ENCODE measurements at regions not wholly inside any gene's neighbourhood (a gene's known extent, or its start where the extent isn't known, plus 50 kb on each side); places are given as distances from the start of the nearest gene placed in this dataset.

DNA sequence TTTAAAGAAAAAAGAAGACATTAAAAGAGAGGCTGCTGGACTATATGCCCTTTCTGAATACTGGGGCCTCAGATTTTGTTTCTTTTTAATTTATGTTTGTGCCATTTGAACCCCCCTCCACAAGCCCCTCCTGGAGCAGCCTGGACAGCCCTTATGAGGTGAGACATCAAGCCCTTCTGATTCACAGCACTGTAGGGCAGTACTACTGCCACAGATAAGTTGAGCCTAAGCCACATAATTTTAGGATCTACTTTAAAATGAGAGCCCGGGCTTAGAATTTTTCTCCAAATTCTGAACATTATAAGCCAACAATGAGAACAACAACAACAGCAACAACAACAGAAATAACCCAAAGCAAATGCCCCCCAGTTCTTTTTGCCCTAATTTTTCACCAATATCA is 256.9 kb upstream of the SALL1 start:
- FAIRE-seq = no peak

DNA sequence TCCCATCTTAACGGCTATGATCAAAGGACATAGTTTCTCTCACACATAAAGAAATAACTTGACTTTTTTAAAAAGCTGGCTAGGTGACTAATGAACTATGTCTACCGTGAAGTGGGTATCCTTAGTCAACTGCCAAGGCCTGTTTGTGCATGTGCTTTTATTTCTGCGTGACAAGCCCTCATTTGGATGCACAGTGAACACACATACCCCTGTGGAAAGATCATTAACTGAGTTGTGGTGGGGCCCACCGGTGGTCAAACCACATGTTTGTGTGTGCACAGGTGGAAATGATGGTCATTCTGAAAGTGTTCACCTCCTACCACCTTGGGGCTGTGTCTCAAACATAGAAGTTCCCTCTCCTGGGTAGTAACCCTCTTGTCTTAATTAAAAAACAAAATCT is 256.1 kb upstream of the SALL1 start:
- no peak for FAIRE-seq

DNA sequence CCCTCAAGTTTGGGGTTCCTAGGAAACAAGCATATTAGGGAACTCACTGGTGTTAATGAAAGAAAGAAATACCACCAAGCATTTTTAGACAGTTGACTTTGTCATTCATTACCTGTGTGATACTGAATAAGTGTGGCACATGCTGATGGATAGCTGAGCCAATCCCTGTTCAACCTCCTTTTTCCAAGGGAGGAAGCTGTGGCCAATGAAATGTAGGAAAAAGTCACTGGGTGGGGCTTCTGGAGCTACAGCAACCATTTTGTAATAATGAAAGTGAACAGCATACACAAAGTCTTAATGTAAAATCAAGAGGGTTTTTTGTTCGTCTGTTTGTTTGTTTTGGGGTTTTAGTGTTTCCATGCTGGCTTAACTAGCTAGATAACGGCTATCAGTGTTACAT is 254.3 kb upstream of the SALL1 start:
- no peak for FAIRE-seq

DNA sequence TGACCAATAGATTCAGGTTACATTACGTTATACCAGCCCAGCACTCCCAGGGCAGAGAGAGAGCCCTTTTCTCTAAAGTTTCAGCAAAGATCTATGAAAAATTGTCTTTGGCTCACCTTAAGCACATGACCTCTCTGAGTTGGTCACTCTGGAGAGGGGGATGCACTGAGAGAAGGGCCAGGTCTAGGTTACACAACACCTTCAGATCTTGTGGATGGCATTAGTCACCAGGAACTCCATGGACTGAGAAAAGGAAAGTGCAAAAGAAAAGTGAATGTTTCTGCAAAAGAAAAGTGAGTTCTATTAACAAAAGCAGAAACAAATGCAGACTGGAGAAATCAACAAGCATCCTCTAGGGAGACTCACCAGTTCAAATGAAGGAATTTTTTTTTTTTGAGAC is 253.3 kb upstream of the SALL1 start:
- no peak for FAIRE-seq

DNA sequence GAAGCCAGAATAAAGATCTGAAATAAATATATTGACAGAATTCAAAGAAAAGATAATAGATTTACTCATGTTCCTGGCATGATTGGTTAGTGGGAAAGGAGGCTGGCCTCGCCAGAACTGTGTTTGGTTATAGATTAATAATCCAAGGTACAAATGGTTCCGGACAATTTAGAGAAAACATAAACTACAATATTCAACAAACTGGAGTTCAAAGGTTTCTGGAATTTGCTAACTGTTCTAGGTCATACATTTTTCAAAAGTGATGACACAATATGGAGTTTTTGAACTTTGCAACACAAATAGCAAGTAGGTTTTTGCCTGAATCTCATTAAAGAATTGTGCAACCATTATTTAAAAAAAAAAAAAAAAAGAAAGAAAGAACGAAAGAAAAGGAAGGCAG is 251.7 kb upstream of the SALL1 start:
- no peak for FAIRE-seq

DNA sequence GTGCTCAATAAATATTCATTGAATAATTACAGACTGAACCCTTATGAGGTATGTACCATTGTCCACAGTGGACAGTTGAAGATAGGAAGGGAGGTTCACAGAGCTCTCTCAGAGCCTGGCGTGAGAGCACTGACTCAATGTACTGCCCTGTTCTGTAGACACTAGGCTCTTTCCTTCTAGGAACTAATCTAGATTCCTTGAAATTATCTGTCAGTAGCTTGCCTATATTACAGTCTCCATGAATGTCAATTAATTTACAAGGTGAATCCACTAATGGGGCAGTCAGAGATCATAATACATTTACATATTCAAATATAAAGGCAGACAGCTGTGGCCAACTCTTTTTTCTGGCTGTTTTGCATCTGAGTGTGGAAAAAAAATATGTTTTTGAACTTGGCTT is 251.2 kb upstream of the SALL1 start:
- FAIRE-seq = no peak

DNA sequence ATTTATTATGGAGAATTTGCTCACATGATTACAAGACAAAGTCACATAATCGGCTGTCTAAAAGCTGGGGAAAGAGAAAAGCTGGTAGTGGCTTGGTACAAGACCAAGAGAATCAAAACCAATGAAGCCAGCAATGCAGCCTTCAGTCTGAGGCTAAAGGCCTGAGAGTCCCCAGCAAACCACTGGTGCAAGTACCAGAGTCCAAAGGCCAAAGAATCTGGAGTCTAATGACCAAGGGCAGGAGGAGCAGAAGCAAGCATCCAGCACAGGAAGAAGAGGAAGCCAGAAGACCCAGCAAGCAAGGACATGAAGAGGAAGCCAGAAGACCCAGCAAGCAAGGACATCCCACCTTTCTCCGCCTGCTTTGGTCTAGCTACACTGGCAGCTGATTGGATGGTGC is 250.6 kb upstream of the SALL1 start:
- no peak for FAIRE-seq

DNA sequence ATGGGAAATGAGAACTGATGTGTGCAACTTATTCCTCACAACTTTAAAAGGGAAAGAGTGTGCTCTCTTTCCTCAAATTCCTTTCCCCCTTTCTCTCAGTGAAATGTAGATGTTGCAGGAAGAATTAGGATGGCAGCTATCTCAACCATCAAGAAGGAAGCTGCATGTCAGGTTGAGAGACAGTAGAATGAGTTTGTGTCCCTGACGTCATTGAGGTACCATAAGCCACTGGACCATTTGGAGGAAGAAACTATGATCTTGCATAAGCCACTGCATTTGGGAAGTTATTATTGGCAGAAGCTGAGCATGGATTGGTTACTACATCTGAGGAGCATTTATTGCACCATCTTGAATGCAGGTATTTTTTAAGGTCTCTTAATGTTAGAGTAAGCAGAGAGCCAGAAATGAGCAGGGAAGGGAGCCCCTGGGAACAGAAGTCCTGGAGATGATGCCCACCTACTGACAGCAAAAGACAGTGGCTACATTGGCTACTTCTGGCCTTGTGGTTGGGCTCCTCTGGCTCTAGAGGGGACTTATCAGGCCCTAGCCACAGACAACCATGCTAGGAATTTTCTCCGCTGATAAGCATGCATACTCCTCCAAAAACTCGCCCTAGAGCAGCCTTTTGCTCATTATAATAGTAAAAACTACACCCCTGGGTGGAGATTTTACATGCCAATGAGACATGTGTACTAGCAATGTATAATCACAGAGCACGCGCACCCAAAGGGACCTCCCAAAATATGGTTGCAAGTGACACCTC is 249.0 kb upstream of the SALL1 start:
- FAIRE-seq = no peak

DNA sequence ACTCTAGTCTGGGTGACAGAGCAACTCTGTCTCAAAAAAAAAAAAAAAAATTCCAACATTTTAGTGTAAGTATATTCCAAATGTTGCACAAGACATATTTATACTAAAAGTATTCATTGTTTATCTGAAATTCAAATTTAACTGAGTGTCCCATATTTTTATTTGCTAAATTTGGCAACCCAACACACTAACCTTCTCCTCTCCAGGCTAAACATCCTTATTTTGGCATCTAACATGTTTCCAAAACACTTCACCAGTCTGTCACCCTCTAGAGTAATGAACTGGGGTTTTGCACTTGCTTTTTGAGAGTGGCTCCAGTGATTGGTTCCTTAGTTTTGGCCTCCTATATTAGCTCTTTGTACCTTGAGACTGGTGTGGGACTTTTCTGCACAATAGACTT is 243.4 kb upstream of the SALL1 start:
- no peak for FAIRE-seq

DNA sequence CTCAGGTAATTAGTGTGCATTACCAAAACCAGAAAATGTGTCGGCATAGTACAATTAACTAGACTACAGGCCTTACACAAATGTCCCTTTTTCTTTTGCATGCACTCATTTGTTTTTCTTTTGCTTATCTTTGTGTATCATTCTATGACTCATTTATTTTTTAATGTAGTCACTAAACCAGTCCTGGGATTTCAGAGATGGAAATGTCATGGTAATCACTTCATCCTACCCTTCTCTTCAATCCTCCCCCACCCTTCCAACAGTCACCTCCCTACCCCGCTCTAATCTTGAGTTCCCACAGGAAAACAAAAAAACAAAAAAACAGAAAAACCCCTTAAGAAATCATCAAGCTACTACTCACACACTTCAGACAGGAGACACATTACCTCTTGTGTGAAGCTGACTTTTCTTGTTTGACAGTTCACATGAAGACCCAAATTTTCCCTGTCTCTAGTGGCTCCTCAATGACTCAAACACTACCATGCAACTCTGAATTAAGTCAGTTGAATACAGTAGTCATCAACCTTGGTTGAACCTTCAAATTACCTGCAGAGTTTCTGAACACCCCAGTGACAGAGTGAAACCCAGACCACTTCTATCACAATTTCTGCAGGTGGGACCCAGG is 242.4 kb upstream of the SALL1 start:
- no peak for FAIRE-seq

DNA sequence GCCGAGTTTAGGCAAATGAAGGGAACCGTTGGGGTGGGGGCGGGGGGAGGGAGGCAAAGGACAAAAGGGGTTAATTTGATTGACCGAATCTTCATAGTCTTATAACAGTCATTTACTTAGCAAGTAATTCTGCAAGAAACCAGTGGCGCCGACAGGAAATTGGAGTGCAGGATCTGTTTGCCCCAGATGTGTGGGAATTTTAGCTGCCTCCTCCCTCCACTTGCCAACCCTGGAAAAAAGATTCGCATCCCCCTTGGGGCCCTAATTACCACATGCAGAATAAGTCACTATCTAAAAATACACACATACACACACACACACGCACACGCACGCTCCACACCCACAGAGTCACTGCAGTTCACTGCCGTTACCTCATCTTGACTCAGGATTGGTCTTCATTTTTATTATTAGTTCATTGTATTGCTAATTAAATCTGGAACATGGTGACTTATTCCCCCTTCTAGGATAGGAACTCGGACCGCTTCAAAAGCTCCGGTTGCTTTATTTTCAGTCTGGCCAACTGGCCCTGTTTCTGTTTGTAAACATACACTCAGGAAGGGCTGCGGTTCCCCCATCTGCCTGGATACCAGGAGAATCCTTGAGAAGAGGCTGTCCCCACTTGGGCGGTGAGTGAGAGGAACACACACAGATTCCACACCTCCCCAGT is 241.6 kb upstream of the SALL1 start:
- FAIRE-seq = no peak

DNA sequence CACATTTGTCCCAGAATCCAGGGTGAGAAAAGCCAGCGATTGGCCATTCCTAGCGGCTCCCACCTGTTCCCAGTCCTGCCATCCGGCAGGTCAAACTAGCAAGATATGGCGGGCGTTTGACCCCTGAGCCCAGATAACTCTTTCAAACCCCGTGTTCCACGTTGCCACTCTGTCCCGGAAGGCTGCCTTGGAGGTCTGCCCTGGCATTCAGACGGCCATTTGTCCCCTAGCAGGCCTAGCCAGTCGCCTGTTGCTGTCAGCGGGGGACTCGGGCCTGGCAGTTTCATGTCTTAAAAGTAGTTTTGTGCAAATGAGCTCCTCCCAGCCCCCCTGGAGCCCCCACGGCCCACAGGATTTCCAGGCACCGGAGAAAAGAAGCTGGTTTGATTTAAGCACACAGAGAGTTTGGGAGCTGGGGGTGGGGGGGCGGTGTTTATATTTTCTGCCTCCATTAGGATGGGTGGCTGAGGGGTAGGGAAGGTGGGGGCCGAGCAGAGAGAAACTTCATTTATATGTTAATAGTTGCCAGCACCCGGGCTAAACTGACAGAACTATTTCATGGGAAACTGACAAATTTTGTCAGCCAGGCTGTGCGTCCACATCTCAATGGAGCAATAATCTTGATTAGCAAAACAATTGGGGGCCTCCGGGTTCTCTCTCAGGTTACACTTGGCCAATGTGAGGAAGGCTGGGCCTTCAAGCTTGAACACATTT is 240.9 kb upstream of the SALL1 start:
- no peak for FAIRE-seq

DNA sequence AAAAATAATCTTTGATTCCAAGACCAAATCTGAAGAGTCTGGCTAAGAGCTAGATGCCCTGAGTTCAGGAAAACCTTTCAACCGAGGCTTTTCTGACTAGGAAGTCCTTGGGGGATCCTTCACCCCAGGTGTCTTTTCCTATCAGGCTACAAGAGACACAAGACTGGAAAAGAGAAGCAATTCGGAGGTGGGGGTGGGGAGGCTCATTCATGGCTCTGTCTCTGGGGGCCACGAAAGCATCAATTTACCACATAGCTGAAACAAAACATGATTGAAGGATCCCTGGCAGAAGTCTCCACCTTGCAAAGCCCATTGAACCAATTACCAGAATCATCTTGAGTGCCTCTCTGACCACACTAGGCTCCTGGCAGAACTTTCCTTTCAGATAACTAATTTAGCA is 239.8 kb upstream of the SALL1 start:
- FAIRE-seq = no peak

DNA sequence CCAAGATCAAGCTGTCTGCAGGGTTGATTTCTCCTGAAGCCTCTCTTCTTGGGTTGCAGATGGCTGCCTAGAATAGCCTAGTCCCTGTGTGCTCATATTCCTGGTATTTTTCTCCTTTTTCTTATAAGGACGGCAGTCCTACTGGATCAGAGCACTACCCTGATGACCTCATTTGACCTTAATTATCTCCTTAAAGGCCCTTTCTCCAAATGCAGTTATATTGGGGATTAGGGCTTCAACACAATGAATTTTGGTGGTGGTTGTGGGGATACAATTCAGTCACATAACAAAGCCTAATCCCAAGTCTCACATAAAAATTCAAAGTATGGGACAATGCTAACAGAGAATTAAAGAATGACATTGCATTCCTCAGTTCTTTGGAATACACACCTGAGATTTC is 238.8 kb upstream of the SALL1 start:
- no peak for FAIRE-seq

DNA sequence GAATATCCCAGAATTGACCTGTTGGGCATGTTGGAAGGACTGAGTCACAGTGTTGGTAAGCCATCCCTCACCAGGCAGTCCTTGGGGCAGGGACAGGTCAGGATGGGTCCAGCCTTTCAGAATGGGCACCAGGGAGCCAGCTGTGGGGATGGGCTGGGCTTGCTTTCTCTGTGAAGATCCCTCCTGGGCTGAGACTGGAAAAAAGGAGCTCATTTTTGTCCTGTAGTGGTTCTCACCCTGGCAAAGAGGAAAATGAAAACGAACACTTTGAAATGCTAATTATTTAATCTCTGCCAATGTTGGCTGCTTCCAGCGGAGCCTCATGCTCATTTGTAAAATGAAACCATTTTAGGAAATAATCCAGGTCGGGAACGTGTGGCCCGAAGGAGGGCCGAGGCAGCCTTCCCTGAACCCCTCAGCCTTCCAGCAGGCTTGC is 237.5 kb upstream of the SALL1 start:
- no peak for FAIRE-seq

DNA sequence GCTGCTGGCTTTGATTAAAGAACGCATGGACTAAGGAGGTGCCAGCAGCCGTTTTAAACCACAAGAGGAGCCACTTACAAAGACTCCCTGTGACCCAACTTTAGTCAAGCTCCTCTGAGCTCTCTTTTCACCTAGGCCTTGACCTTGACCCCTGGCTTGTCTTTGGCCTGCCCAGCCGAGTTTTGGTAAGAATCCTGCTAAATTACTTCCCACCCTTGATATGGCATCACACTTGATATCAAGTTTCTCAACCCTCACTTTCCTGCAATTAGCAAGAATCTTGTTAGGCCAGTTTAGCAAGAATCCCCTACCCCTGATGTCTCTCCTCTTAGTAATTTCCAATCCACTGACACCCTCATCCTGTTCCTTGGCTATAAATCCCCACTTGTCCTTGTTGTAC is 232.8 kb upstream of the SALL1 start:
- no peak for FAIRE-seq

DNA sequence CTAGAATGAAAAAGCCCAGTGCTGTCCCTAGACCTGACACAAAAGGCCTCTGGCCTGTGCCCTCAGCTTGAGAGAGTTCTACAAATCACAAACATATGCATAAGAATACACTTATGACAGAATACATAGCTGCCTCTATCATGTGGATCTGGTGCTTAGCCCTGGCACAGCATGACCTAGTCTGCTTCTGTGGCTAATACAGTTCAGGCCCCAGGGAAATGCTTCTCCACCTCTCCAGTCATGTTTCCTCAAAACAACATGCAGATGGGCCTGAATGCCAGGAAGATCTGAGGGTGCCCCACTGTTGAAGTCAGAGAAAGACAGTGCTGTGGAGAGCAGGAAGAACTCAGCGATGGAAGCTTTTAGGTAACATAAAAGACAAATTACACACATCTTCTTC is 231.9 kb upstream of the SALL1 start:
- no peak for FAIRE-seq

DNA sequence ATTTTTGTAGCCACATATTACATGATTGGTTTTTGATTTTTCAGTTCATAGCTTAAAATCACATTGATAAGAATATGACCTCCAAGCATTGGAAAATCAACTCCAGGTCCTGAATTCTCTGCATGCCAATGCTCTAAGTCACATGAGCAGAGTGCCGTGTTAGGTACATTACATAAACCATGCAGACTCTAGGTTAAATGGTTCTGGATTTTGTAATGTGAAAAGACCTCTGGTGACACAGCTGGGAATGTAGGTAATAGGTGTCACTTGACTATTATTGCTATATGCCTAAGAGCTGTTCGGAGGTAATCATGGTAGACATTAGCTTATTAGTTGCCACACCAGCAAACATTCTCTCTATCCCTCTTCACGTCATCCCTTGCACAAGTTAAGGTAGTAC is 231.1 kb upstream of the SALL1 start:
- no peak for FAIRE-seq

DNA sequence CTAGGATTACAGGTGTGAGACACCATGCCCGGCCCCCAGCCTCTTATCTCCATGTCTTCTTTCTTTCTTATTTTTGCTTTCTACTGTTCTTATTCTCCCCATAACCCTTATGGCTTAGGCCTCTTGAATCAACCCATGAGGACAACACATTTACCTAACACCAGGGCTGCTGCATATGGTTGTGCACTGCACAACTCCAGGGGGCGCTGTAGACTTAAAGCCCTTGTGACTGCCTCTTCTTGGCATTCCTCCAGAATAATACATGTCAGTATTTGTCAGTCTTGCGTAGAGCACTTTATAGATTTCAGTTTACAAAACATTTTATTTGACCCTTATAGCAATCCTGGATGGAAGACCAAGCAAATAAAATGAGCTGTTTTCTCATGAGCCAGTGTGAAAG is 225.0 kb upstream of the SALL1 start:
- no peak for FAIRE-seq

DNA sequence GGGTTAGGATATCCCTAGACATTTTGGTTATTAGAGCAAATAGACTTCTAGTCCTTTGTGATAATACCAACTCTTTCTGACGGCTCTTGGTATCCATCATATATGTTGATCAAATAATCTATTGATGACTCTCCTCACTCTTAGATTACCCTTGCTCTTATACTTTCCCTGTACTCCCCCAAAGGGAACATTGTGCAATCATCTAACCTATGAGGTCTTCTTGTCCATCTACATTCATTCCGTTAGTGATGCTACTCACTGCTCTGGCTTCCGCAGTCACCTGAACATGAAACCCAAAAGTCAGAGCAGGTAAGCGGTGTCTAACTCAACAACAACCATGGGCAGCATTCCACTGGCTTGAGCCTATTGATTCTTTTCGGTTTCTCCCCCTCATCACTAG is 223.7 kb upstream of the SALL1 start:
- no peak for FAIRE-seq

DNA sequence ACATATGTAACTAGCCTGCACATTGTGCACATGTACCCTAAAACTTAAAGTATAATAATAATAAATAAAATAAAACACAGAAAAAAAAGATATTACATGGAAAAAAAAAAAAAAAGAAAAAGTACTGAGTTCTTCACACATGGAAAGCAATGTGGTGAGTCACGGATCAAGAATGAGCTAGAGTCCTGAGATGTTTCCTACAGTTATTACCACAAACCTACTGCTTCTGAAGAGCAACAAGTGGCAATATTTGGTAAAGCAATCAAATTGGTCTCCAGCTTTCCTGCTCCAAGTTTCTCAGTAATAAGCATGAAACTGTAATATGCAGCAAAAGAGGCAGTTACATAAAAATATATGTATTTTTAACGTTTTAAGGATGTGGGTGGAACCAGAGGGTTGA is 223.3 kb upstream of the SALL1 start:
- no peak for FAIRE-seq

DNA sequence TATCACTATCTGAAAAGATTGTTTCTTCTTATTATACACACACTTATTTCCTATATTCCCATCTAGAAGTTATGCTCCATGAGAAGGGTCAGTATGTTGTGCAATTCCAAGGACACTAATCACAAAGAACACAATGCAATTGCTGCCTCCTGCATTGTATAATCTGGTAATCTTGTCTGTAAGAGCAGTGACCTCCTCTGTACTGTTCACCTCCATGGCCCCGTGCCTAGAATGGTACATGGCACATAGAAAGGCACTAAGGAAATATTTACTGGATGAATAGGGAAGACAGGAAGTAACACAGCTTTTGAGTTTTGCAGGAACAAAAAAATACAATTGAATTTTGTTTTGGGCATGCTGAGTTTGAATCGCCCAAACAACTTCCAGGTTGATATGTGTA is 214.6 kb upstream of the SALL1 start:
- no peak for FAIRE-seq

DNA sequence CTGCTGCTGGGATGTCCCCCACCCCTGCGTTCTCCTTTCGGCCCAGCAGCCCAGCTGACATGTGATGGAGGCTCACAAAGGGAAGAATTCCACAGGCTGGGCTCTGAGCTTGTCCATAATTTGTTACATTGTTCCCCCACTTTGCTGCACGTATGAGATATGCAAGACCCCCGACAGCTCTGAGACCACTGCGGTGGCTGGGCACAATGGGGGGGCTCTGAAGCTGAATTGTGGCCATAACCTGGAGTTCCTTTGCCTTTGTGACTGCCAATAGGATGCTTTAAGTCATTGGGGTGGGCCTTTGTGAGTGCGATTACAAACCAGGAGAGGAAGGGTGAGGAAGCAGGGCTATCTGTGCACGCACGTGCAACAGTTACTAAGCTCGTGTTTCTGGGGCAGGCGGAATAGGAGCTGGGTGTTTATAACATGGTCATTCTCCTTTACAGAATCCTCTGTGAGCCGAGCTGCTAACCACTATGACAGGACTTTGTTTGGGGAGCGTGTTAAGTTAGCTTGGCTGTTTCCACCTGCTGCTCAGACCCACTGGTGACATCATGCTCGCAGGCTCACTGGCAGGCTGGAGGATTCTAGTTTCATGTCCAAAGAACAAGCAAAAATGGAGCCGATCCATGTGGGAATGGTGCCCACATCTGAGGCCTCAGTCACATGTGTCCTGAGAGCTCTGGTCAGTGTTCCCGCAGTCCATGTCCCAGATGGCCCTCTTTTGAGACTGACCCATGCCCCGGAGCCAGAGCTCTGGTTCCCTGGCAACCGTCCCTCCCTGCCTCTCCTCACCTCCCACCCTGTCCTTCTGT is 208.3 kb upstream of the SALL1 start:
- no peak for FAIRE-seq

Measured in A204.1 (cell line).